ENCODE measurements at regions not wholly inside any gene's neighbourhood (a gene's known extent, or its start where the extent isn't known, plus 50 kb on each side); places are given as distances from the start of the nearest gene placed in this dataset.

- no peak for TF ChIP-seq RARG (CRISPR knock-in tag; IDR thresholded peaks at IDR 0.05; ENCODE audit: low read depth)
Measured at GRCh38 chr15:77817434-77817833, 184.7 kb upstream of the LINGO1 start (continued).

GRCh38 chr15:77816983-77817382, 184.3 kb upstream of the LINGO1 start:
- no peak overlapping the region for H3K27ac ChIP-seq (ENCODE audit: extremely low read length, insufficient read depth, low read length)
- H3K36me3 ChIP-seq (replicated peaks in 1 of 2; ENCODE audit: control insufficient read depth in 1 of 2, insufficient read depth in 2 of 2, low read length in 2 of 2), result no peaks in the 10 kb centered on the region
- WGBS (ENCODE audit: low lambda C conversion rate), result 0% methylated on average over 4 of the region's 7 CpGs
- CTCF ChIA-PET (ENCODE audit: low intra/inter-chr PET ratio, low total read pairs), result no interaction called here
- POLR2A ChIA-PET, result no interaction called here
- H3K27me3 ChIP-seq (ENCODE audit: control insufficient read depth in 1 of 2, insufficient read depth in 2 of 2, low read length in 2 of 2), result peaks cover 7 to 57% of the 10 kb centered on the region in 2 experiments
- H3K9me3 ChIP-seq (ENCODE audit: low read length), result no peaks in the 10 kb centered on the region
- no peak for FAIRE-seq
- in situ Hi-C loops (cut with HindIII; ENCODE audit: extremely low pct_ligation_motif_present, low pct_unique_long_range_greater_than_20kb), result loop anchor here (25.0 kb wide), 1 partner anchor 180 kb away; the partner anchor contains the start of gene LINGO1
- no peaks in the 10 kb centered on the region for H3K4me1 ChIP-seq (ENCODE audit: insufficient read depth, low read length)
- H3K9ac ChIP-seq (ENCODE audit: insufficient read depth, low read depth, low read length), result no peak overlapping the region
- ATAC-seq, result no peak
- no peak overlapping the region for H2AFZ ChIP-seq (ENCODE audit: low read length)
- no peak for TF ChIP-seq ATM (IDR thresholded peaks at IDR 0.05; ENCODE audit: borderline replicate concordance)
- TF ChIP-seq ZNF543 (CRISPR knock-in tag; IDR thresholded peaks at IDR 0.05), result no peak
- TF ChIP-seq CREBL2 (CRISPR knock-in tag; IDR thresholded peaks at IDR 0.05; ENCODE audit: borderline replicate concordance), result no peak
- TF ChIP-seq HNRNPUL1 (IDR thresholded peaks at IDR 0.05; ENCODE audit: low read depth, low read length), result no peak
- TF ChIP-seq ZNF563 (CRISPR knock-in tag; IDR thresholded peaks at IDR 0.05), result no peak
- TF ChIP-seq ZNF432 (CRISPR knock-in tag; IDR thresholded peaks at IDR 0.05; ENCODE audit: borderline replicate concordance), result no peak
- no peak for TF ChIP-seq ATF3 (CRISPR knock-in tag; IDR thresholded peaks at IDR 0.05)
- TF ChIP-seq MXI1 (IDR thresholded peaks at IDR 0.05; ENCODE audit: borderline replicate concordance, low read depth, low read length), result no peak
- TF ChIP-seq TAF15 (IDR thresholded peaks at IDR 0.05; ENCODE audit: low read depth, low read length, poor library complexity, severe bottlenecking), result no peak
- TF ChIP-seq THAP8 (CRISPR knock-in tag; IDR thresholded peaks at IDR 0.05; ENCODE audit: borderline replicate concordance), result no peak
- TF ChIP-seq ZNF792 (CRISPR knock-in tag; IDR thresholded peaks at IDR 0.05), result no peak
- no peak for TF ChIP-seq U2AF1 (optimal IDR thresholded peaks at IDR 0.05; ENCODE audit: low read depth, low read length)
- TF ChIP-seq HCFC1 (IDR thresholded peaks at IDR 0.05; ENCODE audit: low read depth, low read length), result no peak
- TF ChIP-seq ZFP37 (CRISPR knock-in tag; IDR thresholded peaks at IDR 0.05; ENCODE audit: borderline replicate concordance), result no peak
- TF ChIP-seq NFE2 (CRISPR knock-in tag; IDR thresholded peaks at IDR 0.05), result no peak
- no peak for TF ChIP-seq TGIF2 (CRISPR knock-in tag; IDR thresholded peaks at IDR 0.05)
- no TSS peak for BruUV-seq (replicated peaks)
- H3K79me2 ChIP-seq (ENCODE audit: insufficient read depth, low read length), result no peaks in the 10 kb centered on the region
- peaks cover 4% of the 10 kb centered on the region; the same call in 1 of the 2 replicates for H4K20me1 ChIP-seq (ENCODE audit: insufficient read depth, low read length)
- no peak overlapping the region for H3K4me2 ChIP-seq (ENCODE audit: low read depth, low read length)
- intact Hi-C loops (cut with micrococcal nuclease; ENCODE audit: unreplicated experiment), result no loop called here
- no peak for DNase-seq (ENCODE audit: low spot score)
- no peak overlapping the region for H3K4me3 ChIP-seq (replicated peaks in 1 of 3; ENCODE audit: insufficient read depth in 1 of 3, low read depth in 2 of 3, low read length in 3 of 3)
